Smooth muscle cell (in vitro differentiated cells): ENCODE measurements at regions not wholly inside any gene's neighbourhood (a gene's known extent, or its start where the extent isn't known, plus 50 kb on each side); places are given as distances from the start of the nearest gene placed in this dataset.

Experiments used
- DNase-seq: peaks from one replicate; lab custom pipeline; 2025; ENCODE audit not compliant: unreplicated experiment; lab: John Stamatoyannopoulos, UW
- H2AFZ ChIP-seq: fragments of 200-600 bp; sonication (generic); 2 replicates; pipeline ENCODE4 v1.6.0; 2016; ENCODE audit warnings: antibody characterized with exemption, low read depth, mild to moderate bottlenecking
- H3F3A ChIP-seq: fragments of 200-600 bp; sonication (generic); 2 replicates; pipeline ENCODE4 v1.6.0; 2017; ENCODE audit warnings: antibody characterized with exemption, low read depth
- H3K27ac ChIP-seq: fragments of 200-600 bp; sonication (generic); 2 replicates; pipeline ENCODE4 v1.5.1; 2016; ENCODE audit warnings: low read depth, mild to moderate bottlenecking
- H3K27me3 ChIP-seq: fragments of 200-600 bp; sonication (generic); 2 replicates; pipeline ENCODE4 v1.6.1; 2016; ENCODE audit warnings: low read depth, mild to moderate bottlenecking
- H3K36me3 ChIP-seq: fragments of 200-600 bp; sonication (generic); 2 replicates; pipeline ENCODE4 v1.5.1; 2016; ENCODE audit warnings: low read depth
- H3K4me1 ChIP-seq: fragments of 200-600 bp; sonication (generic); 2 replicates; pipeline ENCODE4 v1.5.1; 2016; ENCODE audit warnings: low read depth
- H3K4me2 ChIP-seq: fragments of 200-600 bp; sonication (generic); 2 replicates; pipeline ENCODE4 v1.6.0; 2016; ENCODE audit warnings: mild to moderate bottlenecking
- H3K4me3 ChIP-seq: fragments of 200-600 bp; sonication (generic); 2 replicates; pipeline ENCODE4 v1.5.1; 2016; ENCODE audit warnings: mild to moderate bottlenecking
- H3K79me2 ChIP-seq: fragments of 200-600 bp; sonication (generic); 2 replicates; pipeline ENCODE4 v1.6.0; 2016; ENCODE audit warnings: low read depth, mild to moderate bottlenecking
- H3K9ac ChIP-seq: fragments of 200-600 bp; sonication (generic); 2 replicates; pipeline ENCODE4 v1.6.0; 2016; ENCODE audit warnings: low read depth
- H3K9me3 ChIP-seq: fragments of 200-600 bp; sonication (generic); replicated peaks from 2 replicates; pipeline ENCODE4 v1.5.1; 2016; ENCODE audit warnings: low read depth
- H4K20me1 ChIP-seq: fragments of 200-600 bp; sonication (generic); 2 replicates; pipeline ENCODE4 v1.6.0; 2016; ENCODE audit warnings: low read depth
- CTCF ChIP-seq: fragments of 200-600 bp; sonication (generic); IDR thresholded peaks from 2 replicates; pipeline ENCODE4 v1.5.1; 2017; ENCODE audit warnings: borderline replicate concordance, mild to moderate bottlenecking, antibody characterized with exemption; ENCODE audit not compliant: insufficient read depth, poor library complexity, severe bottlenecking
- WGBS: methylation state at CpG from one replicate; pipeline ENCODE4 v1.1.7; 2016; ENCODE audit warnings: low lambda C conversion rate; 5-methylcytosine and 5-hydroxymethylcytosine counted together

GRCh38 chr12:66733321-66733720 is 54.4 kb upstream of the GRIP1 start:
- H4K20me1 ChIP-seq: no peaks in the 10 kb centered on the region
- no peaks in the 10 kb centered on the region for H3F3A ChIP-seq
- no peaks in the 10 kb centered on the region for H3K27me3 ChIP-seq
- H3K9me3 ChIP-seq: no peaks in the 10 kb centered on the region
- TF ChIP-seq CTCF: no peak
- H2AFZ ChIP-seq: no peak overlapping the region
- H3K4me3 ChIP-seq: no peak overlapping the region
- DNase-seq: no peak
- H3K27ac ChIP-seq: no peak overlapping the region
- peaks cover 6% of the 10 kb centered on the region for H3K4me1 ChIP-seq
- H3K79me2 ChIP-seq: no peaks in the 10 kb centered on the region
- no peaks in the 10 kb centered on the region for H3K36me3 ChIP-seq
- H3K4me2 ChIP-seq: no peak overlapping the region
- H3K9ac ChIP-seq: no peak overlapping the region
- 83% methylated on average over 1 of the region's 1 CpG for whole genome bisulfite sequencing

- Histone ChIP-seq H3K27ac (no peak overlapping the region), H3K9me3 (no peaks in the 10 kb centered on the region), H3K4me2 (no peak overlapping the region), H2AFZ (no peak overlapping the region), H3K9ac (no peak overlapping the region), H3K79me2 (no peaks in the 10 kb centered on the region), H3K36me3 (no peaks in the 10 kb centered on the region), H3K4me3 (no peak overlapping the region), H3K27me3 (no peaks in the 10 kb centered on the region), H3F3A (no peaks in the 10 kb centered on the region), H4K20me1 (no peaks in the 10 kb centered on the region), H3K4me1 (peaks cover 6% of the 10 kb centered on the region)
- 88% methylated on average over 4 of the region's 4 CpGs for WGBS
- no peak for DNase-seq
- TF ChIP-seq CTCF: no peak
These were observed 55.0 kb upstream of the GRIP1 start for GRCh38 chr12:66733839-66734238.

- H3K9me3 ChIP-seq: no peaks in the 10 kb centered on the region
- peaks cover 6% of the 10 kb centered on the region for H3K4me1 ChIP-seq
- H3K36me3 ChIP-seq: no peaks in the 10 kb centered on the region
- no peak overlapping the region for H3K4me2 ChIP-seq
- H3F3A ChIP-seq: no peaks in the 10 kb centered on the region
- no peak overlapping the region for H3K27ac ChIP-seq
- no peaks in the 10 kb centered on the region for H3K27me3 ChIP-seq
- H2AFZ ChIP-seq: no peak overlapping the region
- 70% methylated on average over 4 of the region's 4 CpGs for WGBS
- no peaks in the 10 kb centered on the region for H4K20me1 ChIP-seq
- DNase-seq: no peak
- H3K9ac ChIP-seq: no peak overlapping the region
- no peak for TF ChIP-seq CTCF
- no peak overlapping the region for H3K4me3 ChIP-seq
- H3K79me2 ChIP-seq: no peaks in the 10 kb centered on the region
These were observed 56.4 kb upstream of the GRIP1 start for GRCh38 chr12:66735275-66735674.

- no peak for DNase-seq
- H3F3A ChIP-seq: no peaks in the 10 kb centered on the region
- no peak overlapping the region for H3K27ac ChIP-seq
- no peak for TF ChIP-seq CTCF
- no peaks in the 10 kb centered on the region for H3K36me3 ChIP-seq
- H3K9me3 ChIP-seq: no peaks in the 10 kb centered on the region
- H3K27me3 ChIP-seq: no peaks in the 10 kb centered on the region
- WGBS: 68% methylated on average over 4 of the region's 4 CpGs
- H3K9ac ChIP-seq: no peak overlapping the region
- H4K20me1 ChIP-seq: no peaks in the 10 kb centered on the region
- H3K4me1 ChIP-seq: peaks cover 6% of the 10 kb centered on the region
- no peaks in the 10 kb centered on the region for H3K79me2 ChIP-seq
- H3K4me3 ChIP-seq: no peak overlapping the region
- H3K4me2 ChIP-seq: no peak overlapping the region
- no peak overlapping the region for H2AFZ ChIP-seq
These were observed 58.1 kb upstream of the GRIP1 start for GRCh38 chr12:66736931-66737330.
